T-cell (primary cell): ENCODE measurements at regions not wholly inside any gene's neighbourhood (a gene's known extent, or its start where the extent isn't known, plus 50 kb on each side); places are given as distances from the start of the nearest gene placed in this dataset.
"Not testable (repeated sequence)": the region's sequence is repeated elsewhere in the genome, so short reads cannot be mapped to it uniquely, and the experiment has no call there.

Experiments
- ATAC-seq, 4 experiments: fragments of 200-7000 bp in 3 of 4; fragments of 150-1000 bp in 1 of 4; cut with Tn5 transposase; replicated peaks in 1 of 4; 1 replicate in 3 of 4; 2 replicates in 1 of 4; pipeline ENCODE4 v1.10.0; 2021; ENCODE audit warnings: moderate library complexity in 3 of 4, mild to moderate bottlenecking in 2 of 4, moderate number of reproducible peaks in 1 of 4
- CTCF ChIA-PET, 2 donors: fragments of 300-600 bp; sonication (Branson Sonifier 250); formaldehyde crosslinking; loops; one replicate each; lab custom pipeline; 2022; ENCODE audit warnings: antibody characterized with exemption in 2 of 2; lab: Charles Lee
- POLR2A ChIA-PET, 2 donors: fragments of 300-600 bp; sonication (Branson Sonifier 250); formaldehyde crosslinking; loops; one replicate each; lab custom pipeline; 2022; ENCODE audit warnings: antibody characterized with exemption in 2 of 2; lab: Charles Lee
- DNase-seq, 35 experiments: peaks; one replicate each; pipeline versions ENCODE4 v3.0.0 to v3.0.0-alpha.2; 2013 to 2023
- H3K27ac ChIP-seq: one replicate; pipeline ENCODE4 v1.5.1; 2013; ENCODE audit warnings: low read length
- H3K27me3 ChIP-seq, 2 experiments: replicated peaks in 1 of 2; 1 replicate in 1 of 2; 2 replicates in 1 of 2; pipeline versions ENCODE4 v1.6.1 to v1.7.0; 2013; ENCODE audit warnings: low read length in 1 of 2, mixed read lengths in 1 of 2; ENCODE audit not compliant: control insufficient read depth in 2 of 2, insufficient read depth in 2 of 2; ENCODE audit errors: extremely low read depth in 1 of 2
- H3K36me3 ChIP-seq, 2 donors: 1 replicate in 1 of 2; 2 replicates in 1 of 2; pipeline versions ENCODE4 v1.6.1 to v1.7.0; 2013; ENCODE audit warnings: low read length in 1 of 2; ENCODE audit not compliant: control insufficient read depth in 2 of 2, insufficient read depth in 1 of 2; ENCODE audit errors: extremely low read depth in 1 of 2
- H3K4me1 ChIP-seq, 2 experiments: 1 replicate in 1 of 2; 2 replicates in 1 of 2; pipeline versions ENCODE4 v1.6.1 to v1.7.0; 2013; ENCODE audit warnings: low read length in 2 of 2, mixed read lengths in 1 of 2; ENCODE audit not compliant: insufficient read depth in 2 of 2, control insufficient read depth in 1 of 2; ENCODE audit errors: extremely low read depth in 1 of 2
- H3K4me3 ChIP-seq, 2 donors: 1 replicate in 1 of 2; 2 replicates in 1 of 2; pipeline versions ENCODE4 v1.5.1 to v1.7.0; 2013; ENCODE audit warnings: mild to moderate bottlenecking in 2 of 2, low read length in 1 of 2, moderate library complexity in 1 of 2; ENCODE audit not compliant: control insufficient read depth in 1 of 2; ENCODE audit errors: extremely low read depth in 1 of 2
- H3K9me3 ChIP-seq: 2 replicates; pipeline ENCODE4 v1.7.0; 2013
- H3K27ac Mint-ChIP-seq, 2 donors: one replicate each; pipeline ENCODE4 v1.8.0; 2020 to 2021; ENCODE audit warnings: mild to moderate bottlenecking in 2 of 2, mixed read lengths in 2 of 2
- H3K27me3 Mint-ChIP-seq, 2 donors: one replicate each; pipeline ENCODE4 v1.8.0; 2021 to 2022; ENCODE audit warnings: mixed read lengths in 2 of 2
- H3K36me3 Mint-ChIP-seq: one replicate; pipeline ENCODE4 v1.8.0; 2021; ENCODE audit warnings: mixed read lengths
- H3K4me1 Mint-ChIP-seq, 3 donors: one replicate each; pipeline ENCODE4 v1.8.0; 2020 to 2022; ENCODE audit warnings: mixed read lengths in 3 of 3, mild to moderate bottlenecking in 1 of 3
- H3K4me3 Mint-ChIP-seq, 3 donors: one replicate each; pipeline ENCODE4 v1.8.0; 2020 to 2022; ENCODE audit warnings: mild to moderate bottlenecking in 3 of 3, mixed read lengths in 3 of 3, moderate library complexity in 3 of 3
- H3K9me3 Mint-ChIP-seq, 3 donors: one replicate each; pipeline ENCODE4 v1.8.0; 2020 to 2022; ENCODE audit warnings: mixed read lengths in 3 of 3
- WGBS: methylation state at CpG from one replicate; pipeline ENCODE4 v1.1.5; 2013; ENCODE audit warnings: missing lambda C conversion rate; ENCODE audit not compliant: insufficient coverage; 5-methylcytosine and 5-hydroxymethylcytosine counted together

- Mint-ChIP-seq H3K27ac (no peak overlapping the region), H3K4me1 (no peaks in the 10 kb centered on the region), H3K36me3 (no peaks in the 10 kb centered on the region), H3K27me3 (peaks cover 31 to 35% of the 10 kb centered on the region in 2 donors), H3K4me3 (no peak overlapping the region), H3K9me3 (no peaks in the 10 kb centered on the region)
- CTCF ChIA-PET, result no interaction called here
- no CpG with 5 or more reads among the region's 5 CpGs for WGBS
- Histone ChIP-seq H3K36me3 (no peaks in the 10 kb centered on the region), H3K27me3 (peaks cover 2 to 17% of the 10 kb centered on the region in 2 experiments), H3K4me1 (no peaks in the 10 kb centered on the region), H3K4me3 (no peak overlapping the region), H3K27ac (no peak overlapping the region), H3K9me3 (no peaks in the 10 kb centered on the region)
- DNase-seq (no peak), ATAC-seq (no peak)
- POLR2A ChIA-PET, result no interaction called here
Measured at GRCh38 chr15:62362608-62363007, 197.5 kb upstream of the C2CD4B start.

GRCh38 chr15:62363913-62364312, 198.8 kb upstream of the C2CD4B start:
- H3K4me3 Mint-ChIP-seq, result no peak overlapping the region
- peaks cover 31 to 35% of the 10 kb centered on the region in 2 donors for H3K27me3 Mint-ChIP-seq
- Histone ChIP-seq H3K4me3 (no peak overlapping the region), H3K27me3 (peaks cover 2 to 17% of the 10 kb centered on the region in 2 experiments), H3K36me3 (no peaks in the 10 kb centered on the region), H3K9me3 (no peaks in the 10 kb centered on the region), H3K27ac (no peak overlapping the region), H3K4me1 (no peaks in the 10 kb centered on the region)
- no peak overlapping the region for H3K27ac Mint-ChIP-seq
- DNase-seq, result no peak
- CTCF ChIA-PET, result no interaction called here
- no peak for ATAC-seq
- no peaks in the 10 kb centered on the region for H3K36me3 Mint-ChIP-seq
- H3K9me3 Mint-ChIP-seq, result no peaks in the 10 kb centered on the region
- no CpG with 5 or more reads among the region's 1 CpG for WGBS
- no peaks in the 10 kb centered on the region for H3K4me1 Mint-ChIP-seq
- POLR2A ChIA-PET, result no interaction called here

GRCh38 chr15:62365795-62366442, 200.8 kb upstream of the C2CD4B start:
- H3K4me1 Mint-ChIP-seq, result no peaks in the 10 kb centered on the region
- CTCF ChIA-PET, result no interaction called here
- POLR2A ChIA-PET, result no interaction called here
- Histone ChIP-seq H3K27ac (no peak overlapping the region), H3K4me1 (no peaks in the 10 kb centered on the region), H3K4me3 (no peak overlapping the region), H3K27me3 (peaks cover 2 to 14% of the 10 kb centered on the region in 2 experiments), H3K9me3 (no peaks in the 10 kb centered on the region), H3K36me3 (no peaks in the 10 kb centered on the region)
- WGBS, result 69% methylated on average over 2 of the region's 4 CpGs
- no peak for ATAC-seq
- H3K36me3 Mint-ChIP-seq, result no peaks in the 10 kb centered on the region
- no peak overlapping the region for H3K4me3 Mint-ChIP-seq
- H3K9me3 Mint-ChIP-seq, result no peaks in the 10 kb centered on the region
- H3K27me3 Mint-ChIP-seq, result peaks cover 30 to 31% of the 10 kb centered on the region in 2 donors
- no peak overlapping the region for H3K27ac Mint-ChIP-seq
- no peak for DNase-seq

GRCh38 chr15:62369454-62369853, 204.4 kb upstream of the C2CD4B start:
- WGBS, result no CpG with 5 or more reads among the region's 7 CpGs
- no peak overlapping the region for H3K4me3 ChIP-seq
- H3K27ac ChIP-seq, result no peak overlapping the region
- H3K9me3 ChIP-seq, result no peaks in the 10 kb centered on the region
- H3K27me3 ChIP-seq, result peaks cover 2 to 13% of the 10 kb centered on the region in 2 experiments
- DNase-seq (no peak), ATAC-seq (no peak)
- H3K36me3 Mint-ChIP-seq, result no peaks in the 10 kb centered on the region
- no peaks in the 10 kb centered on the region for H3K4me1 Mint-ChIP-seq
- ChIA-PET POLR2A (no interaction called here), CTCF (interaction anchor here in 1 of 2 donors (0.9 kb wide), 1 partner anchor 85 kb away, joined by 3 read pairs; no protein-coding TSS in a partner anchor)
- no peak overlapping the region for H3K4me3 Mint-ChIP-seq
- peaks cover 25 to 29% of the 10 kb centered on the region in 2 donors for H3K27me3 Mint-ChIP-seq
- H3K27ac Mint-ChIP-seq, result no peak overlapping the region
- H3K9me3 Mint-ChIP-seq, result no peaks in the 10 kb centered on the region
- no peaks in the 10 kb centered on the region for H3K4me1 ChIP-seq
- no peaks in the 10 kb centered on the region for H3K36me3 ChIP-seq

GRCh38 chr15:62371683-62372082, 206.6 kb upstream of the C2CD4B start:
- DNase-seq, ATAC-seq, H3K36me3 ChIP-seq, H3K36me3 Mint-ChIP-seq, POLR2A ChIA-PET, H3K4me3 Mint-ChIP-seq, H3K4me1 Mint-ChIP-seq, H3K4me3 ChIP-seq, H3K27ac ChIP-seq, H3K27ac Mint-ChIP-seq, H3K9me3 Mint-ChIP-seq, H3K9me3 ChIP-seq, CTCF ChIA-PET, H3K4me1 ChIP-seq: not testable (repeated sequence)
- H3K27me3 Mint-ChIP-seq, result peaks cover 15 to 23% of the 10 kb centered on the region in 2 donors
- no CpG with 5 or more reads among the region's 4 CpGs for WGBS
- H3K27me3 ChIP-seq, result peaks cover 0 to 12% of the 10 kb centered on the region in 2 experiments

- Mint-ChIP-seq H3K27me3 (peaks cover 16 to 29% of the 10 kb centered on the region in 2 donors), H3K9me3 (no peaks in the 10 kb centered on the region), H3K4me3 (no peak overlapping the region), H3K27ac (no peak overlapping the region), H3K4me1 (no peaks in the 10 kb centered on the region), H3K36me3 (no peaks in the 10 kb centered on the region)
- H3K4me1 ChIP-seq, result no peaks in the 10 kb centered on the region
- WGBS, result no CpG with 5 or more reads among the region's 3 CpGs
- ChIA-PET CTCF (interaction anchor here in 1 of 2 donors (0.7 kb wide), 1 partner anchor 124 kb away, joined by 3 read pairs; no protein-coding TSS in a partner anchor), POLR2A (interaction anchor here in 1 of 2 donors (0.6 kb wide), 1 partner anchor 12 kb away, joined by 3 read pairs; no protein-coding TSS in a partner anchor)
- H3K4me3 ChIP-seq, result no peak overlapping the region
- no peak overlapping the region for H3K27ac ChIP-seq
- no peaks in the 10 kb centered on the region for H3K9me3 ChIP-seq
- peaks cover 0 to 7% of the 10 kb centered on the region in 2 experiments for H3K27me3 ChIP-seq
- DNase-seq, result no peak
- no peak for ATAC-seq
- H3K36me3 ChIP-seq, result no peaks in the 10 kb centered on the region
Measured at GRCh38 chr15:62377736-62378480, 212.8 kb upstream of the C2CD4B start.
